CD4-positive, CD25-positive, alpha-beta regulatory T cell (primary cell): ENCODE measurements at regions not wholly inside any gene's neighbourhood (a gene's known extent, or its start where the extent isn't known, plus 50 kb on each side); places are given as distances from the start of the nearest gene placed in this dataset.

ENCODE experiments used
- ATAC-seq, 2 donors: fragments of 150-1000 bp; cut with Tn5 transposase; one replicate each; pipeline ENCODE4 v1.10.0; 2021; ENCODE audit warnings: low read depth in 2 of 2, moderate number of reproducible peaks in 2 of 2, moderate library complexity in 1 of 2
- DNase-seq, 3 donors: peaks; one replicate each; pipeline versions ENCODE4 v3.0.0 to v3.0.0-alpha.2; 2012 to 2022; ENCODE audit warnings: mixed read lengths in 1 of 3
- H3K27ac ChIP-seq: one replicate; pipeline ENCODE4 v1.7.0; 2013; ENCODE audit warnings: mild to moderate bottlenecking, low read length; ENCODE audit not compliant: insufficient read depth, poor library complexity, severe bottlenecking
- H3K27me3 ChIP-seq: one replicate; pipeline ENCODE4 v1.7.0; 2013; ENCODE audit warnings: low read length; ENCODE audit not compliant: control insufficient read depth, insufficient read depth
- H3K36me3 ChIP-seq: one replicate; pipeline ENCODE4 v1.7.0; 2013; ENCODE audit warnings: mild to moderate bottlenecking, low read length, moderate library complexity; ENCODE audit not compliant: control insufficient read depth, insufficient read depth
- H3K4me1 ChIP-seq: 2 replicates; pipeline ENCODE4 v1.7.0; 2013; ENCODE audit warnings: mild to moderate bottlenecking, low read length; ENCODE audit not compliant: insufficient read depth, control insufficient read depth, poor library complexity, severe bottlenecking
- H3K4me3 ChIP-seq: one replicate; pipeline ENCODE4 v1.7.0; 2013; ENCODE audit warnings: low read depth, mild to moderate bottlenecking, low read length, moderate library complexity
- H3K9me3 ChIP-seq, 2 experiments: 1 replicate in 1 of 2; 2 replicates in 1 of 2; pipeline ENCODE4 v1.7.0; 2013; ENCODE audit warnings: low read length in 2 of 2, mild to moderate bottlenecking in 1 of 2, moderate library complexity in 1 of 2; ENCODE audit not compliant: control insufficient read depth in 2 of 2
- H3K27ac Mint-ChIP-seq, 3 donors: one replicate each; pipeline ENCODE4 v1.8.0; 2020 to 2022; ENCODE audit warnings: mild to moderate bottlenecking in 3 of 3, mixed read lengths in 3 of 3, moderate library complexity in 2 of 3
- H3K27me3 Mint-ChIP-seq: one replicate; pipeline ENCODE4 v1.8.0; 2022; ENCODE audit warnings: mild to moderate bottlenecking, mixed read lengths
- H3K36me3 Mint-ChIP-seq: one replicate; pipeline ENCODE4 v1.8.0; 2020; ENCODE audit warnings: mixed read lengths
- H3K4me1 Mint-ChIP-seq, 4 donors: one replicate each; pipeline ENCODE4 v1.8.0; 2020 to 2022; ENCODE audit warnings: mixed read lengths in 4 of 4, mild to moderate bottlenecking in 1 of 4
- H3K4me3 Mint-ChIP-seq, 4 donors: one replicate each; pipeline ENCODE4 v1.8.0; 2020 to 2022; ENCODE audit warnings: mild to moderate bottlenecking in 4 of 4, mixed read lengths in 4 of 4, moderate library complexity in 3 of 4
- H3K9me3 Mint-ChIP-seq, 7 donors: one replicate each; pipeline ENCODE4 v1.8.0; 2020 to 2022; ENCODE audit warnings: mixed read lengths in 7 of 7, mild to moderate bottlenecking in 3 of 7, moderate library complexity in 2 of 7

GRCh38 chr15:31159837-31160236 is 58.3 kb upstream of the TRPM1 start:
- Histone ChIP-seq H3K4me3 (no peak overlapping the region), H3K9me3 (no peaks in the 10 kb centered on the region), H3K27ac (no peak overlapping the region), H3K4me1 (no peaks in the 10 kb centered on the region), H3K36me3 (no peaks in the 10 kb centered on the region), H3K27me3 (peaks cover 3% of the 10 kb centered on the region)
- H3K4me1 Mint-ChIP-seq = peaks cover 0 to 1% (median 0%) of the 10 kb centered on the region in 4 donors
- no peak overlapping the region for H3K27ac Mint-ChIP-seq
- peaks cover 0 to 2% (median 0%) of the 10 kb centered on the region in 7 donors for H3K9me3 Mint-ChIP-seq
- peaks cover 6% of the 10 kb centered on the region for H3K27me3 Mint-ChIP-seq
- no peaks in the 10 kb centered on the region for H3K36me3 Mint-ChIP-seq
- ATAC-seq = no peak
- no peak for DNase-seq
- no peak overlapping the region for H3K4me3 Mint-ChIP-seq

GRCh38 chr15:31160297-31160696 is 58.8 kb upstream of the TRPM1 start:
- Histone ChIP-seq H3K27ac (no peak overlapping the region), H3K4me1 (no peaks in the 10 kb centered on the region), H3K9me3 (no peaks in the 10 kb centered on the region), H3K36me3 (no peaks in the 10 kb centered on the region), H3K4me3 (no peak overlapping the region), H3K27me3 (peaks cover 3% of the 10 kb centered on the region)
- no peak overlapping the region for H3K27ac Mint-ChIP-seq
- peaks cover 0 to 1% (median 0%) of the 10 kb centered on the region in 4 donors for H3K4me1 Mint-ChIP-seq
- no peaks in the 10 kb centered on the region for H3K36me3 Mint-ChIP-seq
- peaks cover 6% of the 10 kb centered on the region for H3K27me3 Mint-ChIP-seq
- H3K4me3 Mint-ChIP-seq = no peak overlapping the region
- DNase-seq = no peak
- ATAC-seq = no peak
- peaks cover 0 to 2% (median 0%) of the 10 kb centered on the region in 7 donors for H3K9me3 Mint-ChIP-seq

- H3K4me3 ChIP-seq = no peak overlapping the region
Measured at GRCh38 chr15:31160740-31161495, 59.4 kb upstream of the TRPM1 start.

GRCh38 chr15:31161951-31162350 is 60.4 kb upstream of the TRPM1 start:
- no peak overlapping the region for H3K4me3 ChIP-seq
- no peaks in the 10 kb centered on the region for H3K4me1 ChIP-seq
- Mint-ChIP-seq H3K4me1 (peaks cover 0 to 1% (median 0%) of the 10 kb centered on the region in 4 donors), H3K9me3 (peaks cover 0 to 2% (median 0%) of the 10 kb centered on the region in 7 donors), H3K36me3 (no peaks in the 10 kb centered on the region), H3K4me3 (no peak overlapping the region), H3K27ac (peak overlapping the region in 1 of 3 donors; percentile 78), H3K27me3 (peaks cover 16% of the 10 kb centered on the region)
- DNase-seq (no peak), ATAC-seq (no peak)
- H3K27ac ChIP-seq = no peak overlapping the region
- no peaks in the 10 kb centered on the region for H3K9me3 ChIP-seq
- H3K27me3 ChIP-seq = peaks cover 2% of the 10 kb centered on the region
- no peaks in the 10 kb centered on the region for H3K36me3 ChIP-seq

More at GRCh38 chr15:31160740-31161495, 59.4 kb upstream of the TRPM1 start:
- DNase-seq = no peak
- H3K9me3 ChIP-seq = no peaks in the 10 kb centered on the region
- no peaks in the 10 kb centered on the region for H3K36me3 ChIP-seq
- no peaks in the 10 kb centered on the region for H3K4me1 ChIP-seq
- Mint-ChIP-seq H3K27me3 (peaks cover 11% of the 10 kb centered on the region), H3K27ac (no peak overlapping the region), H3K4me1 (peaks cover 0 to 1% (median 0%) of the 10 kb centered on the region in 4 donors), H3K9me3 (peaks cover 0 to 2% (median 0%) of the 10 kb centered on the region in 7 donors), H3K36me3 (no peaks in the 10 kb centered on the region), H3K4me3 (no peak overlapping the region)
- H3K27me3 ChIP-seq = peaks cover 2% of the 10 kb centered on the region
- H3K27ac ChIP-seq = no peak overlapping the region
- ATAC-seq = no peak

- DNase-seq (no peak), ATAC-seq (no peak)
- Mint-ChIP-seq H3K27me3 (peaks cover 16% of the 10 kb centered on the region), H3K4me1 (peaks cover 0 to 8% (median 4%) of the 10 kb centered on the region in 4 donors), H3K4me3 (peak overlapping the region in 1 of 4 donors; percentile 82), H3K9me3 (peaks cover 0 to 2% (median 0%) of the 10 kb centered on the region in 7 donors), H3K36me3 (no peaks in the 10 kb centered on the region), H3K27ac (peak overlapping the region in 2 of 3 donors; percentile 34 to 67)
- Histone ChIP-seq H3K27me3 (no peaks in the 10 kb centered on the region), H3K4me3 (no peak overlapping the region), H3K4me1 (peaks cover 3% of the 10 kb centered on the region), H3K27ac (no peak overlapping the region), H3K9me3 (no peaks in the 10 kb centered on the region), H3K36me3 (no peaks in the 10 kb centered on the region)
Measured at GRCh38 chr15:31162721-31163510, 61.4 kb upstream of the TRPM1 start.

- H3K27me3 Mint-ChIP-seq = peaks cover 21% of the 10 kb centered on the region
Measured at GRCh38 chr15:31163769-31164572, 62.4 kb upstream of the TRPM1 start.

GRCh38 chr15:31164573-31164912 is 63.0 kb upstream of the TRPM1 start:
- ATAC-seq = no peak
- Histone ChIP-seq H3K27ac (no peak overlapping the region), H3K9me3 (no peaks in the 10 kb centered on the region), H3K4me3 (no peak overlapping the region), H3K27me3 (no peaks in the 10 kb centered on the region), H3K36me3 (no peaks in the 10 kb centered on the region), H3K4me1 (peaks cover 3% of the 10 kb centered on the region)
- Mint-ChIP-seq H3K36me3 (no peaks in the 10 kb centered on the region), H3K4me1 (peaks cover 0 to 14% (median 7%) of the 10 kb centered on the region in 4 donors), H3K27me3 (peaks cover 21% of the 10 kb centered on the region), H3K27ac (no peak overlapping the region), H3K4me3 (no peak overlapping the region), H3K9me3 (peaks cover 0 to 3% (median 0%) of the 10 kb centered on the region in 7 donors)
- DNase-seq = no peak

More at GRCh38 chr15:31163769-31164572, 62.4 kb upstream of the TRPM1 start:
- no peaks in the 10 kb centered on the region for H3K36me3 Mint-ChIP-seq
- peaks cover 0 to 14% (median 7%) of the 10 kb centered on the region in 4 donors for H3K4me1 Mint-ChIP-seq
- Histone ChIP-seq H3K27ac (no peak overlapping the region), H3K4me3 (no peak overlapping the region), H3K36me3 (no peaks in the 10 kb centered on the region), H3K9me3 (no peaks in the 10 kb centered on the region), H3K4me1 (peaks cover 3% of the 10 kb centered on the region), H3K27me3 (no peaks in the 10 kb centered on the region)
- no peak for DNase-seq
- H3K4me3 Mint-ChIP-seq = no peak overlapping the region
- no peak for ATAC-seq
- peaks cover 0 to 2% (median 0%) of the 10 kb centered on the region in 7 donors for H3K9me3 Mint-ChIP-seq
- no peak overlapping the region for H3K27ac Mint-ChIP-seq
